MCF 10A (cell line): ENCODE measurements at regions not wholly inside any gene's neighbourhood (a gene's known extent, or its start where the extent isn't known, plus 50 kb on each side); places are given as distances from the start of the nearest gene placed in this dataset.

ENCODE experiments used
- BruUV-seq: library from RNA; stranded (reverse); fragments of 400-500 nt; replicated peaks from 2 replicates; lab custom pipeline; 2021; lab: Mats Ljungman, UMichigan
- CTCF ChIA-PET: fragments of 300-600 bp; sonication (Branson Sonifier 250); formaldehyde crosslinking; extraction: SDS; loops from one replicate; lab custom pipeline; 2021; ENCODE audit warnings: antibody characterized with exemption, inconsistent platforms; lab: Yijun Ruan, JAX
- POLR2A ChIA-PET: fragments of 300-600, 350-650 bp; sonication (Branson Sonifier 250); formaldehyde crosslinking; extraction: SDS; loops from one replicate; lab custom pipeline; 2020; ENCODE audit warnings: antibody characterized with exemption, inconsistent platforms; lab: Yijun Ruan, JAX
- DNase-seq: peaks from one replicate; pipeline ENCODE4 v3.0.0-alpha.2; 2018; ENCODE audit not compliant: unreplicated experiment
- H3K27ac Mint-ChIP-seq: one replicate; pipeline ENCODE4 v1.8.0; 2022; ENCODE audit warnings: mild to moderate bottlenecking, low read depth, mixed read lengths; ENCODE audit not compliant: unreplicated experiment
- H3K27me3 Mint-ChIP-seq: one replicate; pipeline ENCODE4 v1.8.0; 2022; ENCODE audit warnings: mixed read lengths; ENCODE audit not compliant: insufficient read depth, unreplicated experiment
- H3K36me3 Mint-ChIP-seq: one replicate; pipeline ENCODE4 v1.8.0; 2022; ENCODE audit warnings: mild to moderate bottlenecking, moderate library complexity, mixed read lengths; ENCODE audit not compliant: insufficient read depth, unreplicated experiment
- H3K4me1 Mint-ChIP-seq: one replicate; pipeline ENCODE4 v1.8.0; 2022; ENCODE audit warnings: mixed read lengths; ENCODE audit not compliant: insufficient read depth, unreplicated experiment
- H3K4me3 Mint-ChIP-seq: one replicate; pipeline ENCODE4 v1.8.0; 2022; ENCODE audit warnings: mild to moderate bottlenecking, moderate library complexity, mixed read lengths; ENCODE audit not compliant: unreplicated experiment
- H3K9me3 Mint-ChIP-seq: one replicate; pipeline ENCODE4 v1.8.0; 2022; ENCODE audit warnings: mixed read lengths; ENCODE audit not compliant: unreplicated experiment
- intact Hi-C: fragments of 100-400 bp; cut with micrococcal nuclease; formaldehyde crosslinking; loops from 2 replicates; pipeline ENCODE4 v1.14.1; 2022
- TF ChIP-seq, protein P1 (sequence below): fragments of 200-600 bp; IDR thresholded peaks from one replicate; pipeline ENCODE4 v1.8.0; 2022; ENCODE audit warnings: antibody characterized with exemption, mild to moderate bottlenecking; ENCODE audit not compliant: unreplicated experiment

- ChIA-PET CTCF (interaction anchor here (0.6 to 0.7 kb wide), 4 partner anchors 10 to 282 kb away, joined by 3 read pairs; no protein-coding TSS in a partner anchor), POLR2A (no interaction called here)
- no peaks in the 10 kb centered on the region for H3K9me3 Mint-ChIP-seq
- no peak overlapping the region for H3K27ac Mint-ChIP-seq
- BruUV-seq = no TSS peak
- no peaks in the 10 kb centered on the region for H3K27me3 Mint-ChIP-seq
- intact Hi-C loops = no loop called here
- H3K36me3 Mint-ChIP-seq = no peaks in the 10 kb centered on the region
- no peak for DNase-seq
- H3K4me1 Mint-ChIP-seq = peaks cover 10% of the 10 kb centered on the region
- no peak overlapping the region for H3K4me3 Mint-ChIP-seq
- TF ChIP-seq, protein P1, sequence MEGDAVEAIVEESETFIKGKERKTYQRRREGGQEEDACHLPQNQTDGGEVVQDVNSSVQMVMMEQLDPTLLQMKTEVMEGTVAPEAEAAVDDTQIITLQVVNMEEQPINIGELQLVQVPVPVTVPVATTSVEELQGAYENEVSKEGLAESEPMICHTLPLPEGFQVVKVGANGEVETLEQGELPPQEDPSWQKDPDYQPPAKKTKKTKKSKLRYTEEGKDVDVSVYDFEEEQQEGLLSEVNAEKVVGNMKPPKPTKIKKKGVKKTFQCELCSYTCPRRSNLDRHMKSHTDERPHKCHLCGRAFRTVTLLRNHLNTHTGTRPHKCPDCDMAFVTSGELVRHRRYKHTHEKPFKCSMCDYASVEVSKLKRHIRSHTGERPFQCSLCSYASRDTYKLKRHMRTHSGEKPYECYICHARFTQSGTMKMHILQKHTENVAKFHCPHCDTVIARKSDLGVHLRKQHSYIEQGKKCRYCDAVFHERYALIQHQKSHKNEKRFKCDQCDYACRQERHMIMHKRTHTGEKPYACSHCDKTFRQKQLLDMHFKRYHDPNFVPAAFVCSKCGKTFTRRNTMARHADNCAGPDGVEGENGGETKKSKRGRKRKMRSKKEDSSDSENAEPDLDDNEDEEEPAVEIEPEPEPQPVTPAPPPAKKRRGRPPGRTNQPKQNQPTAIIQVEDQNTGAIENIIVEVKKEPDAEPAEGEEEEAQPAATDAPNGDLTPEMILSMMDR = no peak
Measured at GRCh38 chr5:61824396-61824795, 481.6 kb upstream of the KIF2A start.

DNA sequence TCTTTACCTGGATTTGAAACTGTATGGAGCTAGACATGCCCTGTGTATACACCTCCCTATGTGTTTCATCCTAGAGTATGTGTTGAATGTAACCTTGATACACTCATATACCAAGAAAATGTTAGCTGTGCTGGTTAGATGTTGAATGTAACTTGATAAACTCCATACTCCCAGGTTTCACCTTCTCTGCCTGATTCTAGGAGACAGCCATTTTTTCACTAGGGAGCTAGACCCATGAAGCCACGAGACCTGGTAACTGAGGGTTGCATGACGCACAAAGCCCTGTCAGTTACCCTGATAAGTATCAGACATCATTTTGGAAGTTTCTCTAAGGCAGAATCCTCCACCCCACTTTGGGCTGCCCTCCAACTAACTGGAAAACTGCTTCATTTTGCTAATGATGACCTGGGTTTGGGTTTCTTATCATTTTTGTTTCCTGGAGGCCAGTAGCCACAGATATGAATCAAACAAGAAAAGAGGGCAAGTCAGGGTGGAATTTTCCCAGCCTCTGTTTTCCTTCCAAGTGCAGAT is 478.5 kb upstream of the KIF2A start:
- Mint-ChIP-seq H3K36me3 (no peaks in the 10 kb centered on the region), H3K4me1 (no peaks in the 10 kb centered on the region), H3K27me3 (no peaks in the 10 kb centered on the region), H3K9me3 (no peaks in the 10 kb centered on the region), H3K27ac (no peak overlapping the region), H3K4me3 (no peak overlapping the region)
- CTCF ChIA-PET = interaction anchor here (1.9 kb wide), 1 partner anchor 10 kb away, joined by 5 read pairs; no protein-coding TSS in a partner anchor
- intact Hi-C loops = no loop called here
- DNase-seq = no peak
- TF ChIP-seq, protein P1 = no peak
- BruUV-seq = no TSS peak
- POLR2A ChIA-PET = no interaction called here

GRCh38 chr5:61828856-61829255 is 477.1 kb upstream of the KIF2A start:
- CTCF ChIA-PET = interaction anchor here (0.7 kb wide), 1 partner anchor 438 kb away, joined by 3 read pairs; no protein-coding TSS in a partner anchor
- Mint-ChIP-seq H3K9me3 (no peaks in the 10 kb centered on the region), H3K4me3 (no peak overlapping the region)

GRCh38 chr5:61831736-61832135 is 474.3 kb upstream of the KIF2A start:
- Mint-ChIP-seq H3K27me3 (no peaks in the 10 kb centered on the region), H3K36me3 (no peaks in the 10 kb centered on the region), H3K9me3 (no peaks in the 10 kb centered on the region), H3K27ac (no peak overlapping the region), H3K4me1 (no peaks in the 10 kb centered on the region), H3K4me3 (no peak overlapping the region)
- intact Hi-C loops = no loop called here
- BruUV-seq = no TSS peak
- DNase-seq = no peak
- POLR2A ChIA-PET = no interaction called here
- CTCF ChIA-PET = no interaction called here
- TF ChIP-seq, protein P1 = no peak

More at GRCh38 chr5:61828856-61829255, 477.1 kb upstream of the KIF2A start:
- no peak for DNase-seq
- BruUV-seq = no TSS peak
- intact Hi-C loops = no loop called here
- Mint-ChIP-seq H3K27me3 (no peaks in the 10 kb centered on the region), H3K36me3 (no peaks in the 10 kb centered on the region), H3K27ac (no peak overlapping the region), H3K4me1 (no peaks in the 10 kb centered on the region)
- TF ChIP-seq, protein P1 = no peak
- POLR2A ChIA-PET = no interaction called here
